ENCODE measurements at regions not wholly inside any gene's neighbourhood (a gene's known extent, or its start where the extent isn't known, plus 50 kb on each side); places are given as distances from the start of the nearest gene placed in this dataset.

DNA sequence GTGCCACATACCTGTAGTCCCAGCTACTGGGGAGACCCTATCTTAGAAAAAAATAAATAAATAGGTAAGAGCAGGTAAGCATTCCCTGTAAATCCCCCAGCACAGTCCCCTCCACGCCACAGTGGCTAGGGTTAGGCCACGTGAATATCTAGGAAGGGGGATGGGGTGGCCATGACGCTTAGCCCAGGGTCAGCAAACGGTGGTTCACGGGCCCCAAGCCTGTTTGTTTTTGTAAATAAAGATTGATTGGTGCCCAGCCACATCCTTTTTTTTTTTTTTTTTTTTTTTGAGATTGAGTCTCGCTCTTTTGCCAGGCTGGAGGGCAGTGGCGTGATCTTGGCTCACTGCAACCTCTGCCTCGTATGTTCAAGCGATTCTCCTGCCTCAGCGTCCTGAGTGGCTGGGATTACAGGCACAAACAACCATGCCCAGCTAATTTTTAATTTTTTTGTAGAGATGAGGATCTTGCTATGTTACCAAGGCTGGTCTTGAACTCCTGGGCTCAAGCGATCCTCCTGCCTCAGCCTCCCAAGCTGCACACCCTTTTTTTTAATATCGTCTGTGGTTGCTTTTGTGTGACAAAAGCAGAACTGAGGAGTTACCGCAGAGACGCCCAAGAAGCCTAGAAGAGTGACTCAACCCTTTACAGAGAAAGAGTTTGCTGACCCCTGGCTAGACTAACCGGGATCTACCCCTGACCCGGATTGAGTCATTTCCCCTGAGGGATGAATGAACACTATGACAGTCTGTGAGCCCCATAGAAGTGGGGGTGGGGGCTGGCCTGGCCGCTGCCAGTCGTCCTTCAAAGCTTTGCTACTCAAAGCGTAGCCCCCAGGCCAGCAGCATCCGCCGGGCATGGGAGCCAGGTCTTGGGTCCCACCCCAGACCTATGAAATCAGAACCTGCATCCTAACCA lies 113.7 kb upstream of the NCOR2 start:
- no peaks in the 10 kb centered on the region for H3K9me3 ChIP-seq (ENCODE audit: insufficient read depth, low read length, severe bottlenecking)
- peaks cover 5% of the 10 kb centered on the region; the same call in 1 of the 2 replicates for H3K4me1 ChIP-seq (ENCODE audit: insufficient read depth, low read length)
- no peaks in the 10 kb centered on the region for H3K36me3 ChIP-seq (ENCODE audit: insufficient read depth, low read length)
- no peaks in the 10 kb centered on the region for H4K20me1 ChIP-seq (ENCODE audit: insufficient read depth, low read length)
- DNase-seq (no peak), ATAC-seq (ENCODE audit: insufficient read depth, low read depth) (no peak)
- no peak overlapping the region for H3K9ac ChIP-seq (ENCODE audit: low read depth, low read length)
- H3K4me3 ChIP-seq (ENCODE audit: low read depth in 1 of 2, low read length in 2 of 2) = no peak overlapping the region
- no peaks in the 10 kb centered on the region for H3K79me2 ChIP-seq (ENCODE audit: insufficient read depth, low read length)
- TF ChIP-seq, protein P1, sequence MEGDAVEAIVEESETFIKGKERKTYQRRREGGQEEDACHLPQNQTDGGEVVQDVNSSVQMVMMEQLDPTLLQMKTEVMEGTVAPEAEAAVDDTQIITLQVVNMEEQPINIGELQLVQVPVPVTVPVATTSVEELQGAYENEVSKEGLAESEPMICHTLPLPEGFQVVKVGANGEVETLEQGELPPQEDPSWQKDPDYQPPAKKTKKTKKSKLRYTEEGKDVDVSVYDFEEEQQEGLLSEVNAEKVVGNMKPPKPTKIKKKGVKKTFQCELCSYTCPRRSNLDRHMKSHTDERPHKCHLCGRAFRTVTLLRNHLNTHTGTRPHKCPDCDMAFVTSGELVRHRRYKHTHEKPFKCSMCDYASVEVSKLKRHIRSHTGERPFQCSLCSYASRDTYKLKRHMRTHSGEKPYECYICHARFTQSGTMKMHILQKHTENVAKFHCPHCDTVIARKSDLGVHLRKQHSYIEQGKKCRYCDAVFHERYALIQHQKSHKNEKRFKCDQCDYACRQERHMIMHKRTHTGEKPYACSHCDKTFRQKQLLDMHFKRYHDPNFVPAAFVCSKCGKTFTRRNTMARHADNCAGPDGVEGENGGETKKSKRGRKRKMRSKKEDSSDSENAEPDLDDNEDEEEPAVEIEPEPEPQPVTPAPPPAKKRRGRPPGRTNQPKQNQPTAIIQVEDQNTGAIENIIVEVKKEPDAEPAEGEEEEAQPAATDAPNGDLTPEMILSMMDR (IDR thresholded peaks at IDR 0.05; ENCODE audit: borderline replicate concordance, extremely low read depth, low read length, poor library complexity, severe bottlenecking) = no peak
- no peak for TF ChIP-seq EZH2 (IDR thresholded peaks at IDR 0.05; ENCODE audit: borderline replicate concordance, low read depth, low read length, severe bottlenecking)
- H3K27ac ChIP-seq (ENCODE audit: low read length) = no peak overlapping the region
- no peaks in the 10 kb centered on the region for H3K27me3 ChIP-seq (ENCODE audit: insufficient read depth, low read length, poor library complexity)
- no peak overlapping the region for H2AFZ ChIP-seq (ENCODE audit: low read depth, low read length)
- no peak overlapping the region for H3K4me2 ChIP-seq (ENCODE audit: insufficient read depth, low read length)

DNA sequence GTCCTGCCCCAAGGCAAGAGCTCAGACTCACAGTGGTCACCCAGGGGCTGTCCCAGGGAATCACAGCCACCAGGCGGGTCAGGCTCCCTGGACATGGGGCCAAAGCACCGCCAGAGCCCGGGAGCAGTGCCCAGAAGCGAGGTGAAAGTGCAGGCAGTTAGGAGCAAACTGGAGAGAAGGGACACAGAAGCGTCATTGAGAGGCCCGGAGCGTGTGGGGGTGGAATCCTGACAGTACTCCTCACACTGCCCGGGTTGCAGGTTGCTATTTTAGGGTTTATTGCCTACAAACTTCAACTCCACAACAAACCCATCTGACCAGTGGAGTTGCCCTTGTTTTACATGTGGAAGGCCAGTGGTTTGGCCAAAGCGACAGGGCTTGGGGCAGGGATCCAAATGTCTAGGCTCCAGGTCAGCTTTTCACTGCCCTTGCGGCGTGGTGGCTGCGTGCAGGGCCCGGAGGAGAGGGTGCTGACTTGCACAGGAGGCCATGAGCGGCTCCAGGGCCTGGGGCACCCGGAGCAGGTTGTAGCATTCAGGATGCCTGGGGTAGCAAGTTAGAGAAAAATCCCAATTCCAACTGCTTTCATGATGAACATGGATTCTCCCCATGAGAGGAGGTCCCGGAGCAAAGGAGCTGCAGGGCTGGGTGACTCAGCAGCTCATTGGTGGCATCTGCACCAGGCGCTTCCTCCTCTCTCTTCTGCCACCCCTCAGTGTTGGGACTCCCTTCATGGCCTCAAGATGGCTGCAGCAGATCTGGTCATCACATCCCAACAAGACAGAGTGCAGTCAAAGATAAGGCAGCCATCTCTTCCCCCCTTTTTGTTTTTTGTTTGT lies 112.3 kb upstream of the NCOR2 start:
- no peak for TF ChIP-seq EZH2 (IDR thresholded peaks at IDR 0.05; ENCODE audit: borderline replicate concordance, low read depth, low read length, severe bottlenecking)
- TF ChIP-seq, protein P1 (IDR thresholded peaks at IDR 0.05; ENCODE audit: borderline replicate concordance, extremely low read depth, low read length, poor library complexity, severe bottlenecking) = no peak
- Histone ChIP-seq H3K9me3 (ENCODE audit: insufficient read depth, low read length, severe bottlenecking) (no peaks in the 10 kb centered on the region), H3K36me3 (ENCODE audit: insufficient read depth, low read length) (no peaks in the 10 kb centered on the region), H3K4me3 (ENCODE audit: low read depth in 1 of 2, low read length in 2 of 2) (no peak overlapping the region), H3K9ac (ENCODE audit: low read depth, low read length) (no peak overlapping the region), H3K4me1 (ENCODE audit: insufficient read depth, low read length) (no peaks in the 10 kb centered on the region), H4K20me1 (ENCODE audit: insufficient read depth, low read length) (no peaks in the 10 kb centered on the region), H3K27me3 (ENCODE audit: insufficient read depth, low read length, poor library complexity) (no peaks in the 10 kb centered on the region), H2AFZ (ENCODE audit: low read depth, low read length) (no peak overlapping the region), H3K27ac (ENCODE audit: low read length) (no peak overlapping the region), H3K4me2 (ENCODE audit: insufficient read depth, low read length) (no peak overlapping the region), H3K79me2 (ENCODE audit: insufficient read depth, low read length) (no peaks in the 10 kb centered on the region)
- no peak for ATAC-seq (ENCODE audit: insufficient read depth, low read depth)
- DNase-seq = no peak

DNA sequence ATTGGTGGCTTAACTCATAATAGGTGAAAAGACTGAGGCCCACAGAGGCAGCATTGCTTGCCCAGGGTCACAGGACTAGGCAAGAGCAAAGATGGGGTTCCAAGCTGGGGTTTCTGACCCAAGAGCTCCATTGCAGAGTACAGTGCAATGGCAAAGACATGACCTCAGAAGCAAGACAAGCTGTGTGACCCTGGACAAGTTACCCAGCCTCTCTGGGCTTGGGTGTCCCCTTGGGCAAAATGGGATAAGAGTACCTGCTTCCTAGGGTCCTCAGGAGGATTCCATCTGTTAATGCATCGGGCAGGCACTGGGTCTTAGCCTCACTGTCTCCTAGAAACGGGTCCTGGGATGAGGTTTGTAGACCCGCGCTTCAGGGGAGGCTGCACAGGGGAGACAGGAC lies 111.6 kb upstream of the NCOR2 start:
- Histone ChIP-seq H3K9ac (ENCODE audit: low read depth, low read length) (no peak overlapping the region), H3K9me3 (ENCODE audit: insufficient read depth, low read length, severe bottlenecking) (no peaks in the 10 kb centered on the region), H3K36me3 (ENCODE audit: insufficient read depth, low read length) (no peaks in the 10 kb centered on the region), H3K4me3 (ENCODE audit: low read depth in 1 of 2, low read length in 2 of 2) (no peak overlapping the region), H3K4me2 (ENCODE audit: insufficient read depth, low read length) (no peak overlapping the region), H3K79me2 (ENCODE audit: insufficient read depth, low read length) (no peaks in the 10 kb centered on the region), H4K20me1 (ENCODE audit: insufficient read depth, low read length) (no peaks in the 10 kb centered on the region), H3K27ac (ENCODE audit: low read length) (no peak overlapping the region), H3K27me3 (ENCODE audit: insufficient read depth, low read length, poor library complexity) (no peaks in the 10 kb centered on the region), H2AFZ (ENCODE audit: low read depth, low read length) (no peak overlapping the region), H3K4me1 (ENCODE audit: insufficient read depth, low read length) (no peaks in the 10 kb centered on the region)
- no peak for ATAC-seq (ENCODE audit: insufficient read depth, low read depth)
- DNase-seq = no peak
- TF ChIP-seq, protein P1 (IDR thresholded peaks at IDR 0.05; ENCODE audit: borderline replicate concordance, extremely low read depth, low read length, poor library complexity, severe bottlenecking) = no peak
- TF ChIP-seq EZH2 (IDR thresholded peaks at IDR 0.05; ENCODE audit: borderline replicate concordance, low read depth, low read length, severe bottlenecking) = no peak
